Esophagus squamous epithelium (tissue), 5 donors: ENCODE measurements at regions not wholly inside any gene's neighbourhood (a gene's known extent, or its start where the extent isn't known, plus 50 kb on each side); places are given as distances from the start of the nearest gene placed in this dataset.

Experiments used
- DNase-seq: peaks from one replicate; lab custom pipeline; 2025; lab: John Stamatoyannopoulos, UW
- H3K27ac ChIP-seq, 4 donors: fragments of 200-600 bp; sonication (generic); one replicate each; pipeline ENCODE4 v1.5.1; 2016 to 2019; ENCODE audit warnings: mild to moderate bottlenecking in 1 of 4
- H3K27me3 ChIP-seq, 4 donors: fragments of 200-600 bp; sonication (generic); 1 replicate in 3 of 4; 2 replicates in 1 of 4; pipeline versions ENCODE4 v1.5.1 to v1.6.0; 2017 to 2021; ENCODE audit warnings: antibody characterized with exemption in 1 of 4
- H3K36me3 ChIP-seq, 3 donors: fragments of 200-600 bp; sonication (generic); one replicate each; pipeline ENCODE4 v1.5.1; 2016 to 2019
- H3K4me1 ChIP-seq, 3 donors: fragments of 200-600 bp; sonication (generic); one replicate each; pipeline ENCODE4 v1.5.1; 2017 to 2019
- H3K4me3 ChIP-seq, 4 donors: fragments of 200-600 bp; sonication (generic); 1 replicate in 3 of 4; 2 replicates in 1 of 4; pipeline ENCODE4 v1.5.1; 2016 to 2019; ENCODE audit warnings: mild to moderate bottlenecking in 2 of 4, moderate library complexity in 1 of 4
- H3K9me3 ChIP-seq, 3 donors: fragments of 200-600 bp; sonication (generic); one replicate each; pipeline ENCODE4 v1.5.1; 2016 to 2019
- POLR2A ChIP-seq, 4 donors: fragments of 450-650 bp; IDR thresholded peaks; one replicate each; pipeline ENCODE4 v1.6.1; 2017; ENCODE audit warnings: antibody characterized with exemption in 4 of 4, mild to moderate bottlenecking in 4 of 4, moderate library complexity in 3 of 4
- WGBS, 2 donors: methylation state at CpG; one replicate each; pipeline ENCODE4 v1.1.5; 2018; 5-methylcytosine and 5-hydroxymethylcytosine counted together
- intact Hi-C: fragments of 100-400 bp; cut with DNase I; formaldehyde crosslinking; loops from one replicate; pipeline ENCODE4 v1.15.0; 2022
- TF ChIP-seq, protein P1 (sequence below), 6 experiments: fragments of 450-650 bp in 4 of 6; fragments of 200-600 bp in 2 of 6; sonication (generic) in 2 of 6; IDR thresholded peaks; one replicate each; pipeline ENCODE4 v1.5.1; 2016 to 2019; ENCODE audit warnings: antibody characterized with exemption in 6 of 6, mild to moderate bottlenecking in 4 of 6, moderate library complexity in 4 of 6
- donor health status: DM: yes; HTN: yes; CAD: no.

DNA sequence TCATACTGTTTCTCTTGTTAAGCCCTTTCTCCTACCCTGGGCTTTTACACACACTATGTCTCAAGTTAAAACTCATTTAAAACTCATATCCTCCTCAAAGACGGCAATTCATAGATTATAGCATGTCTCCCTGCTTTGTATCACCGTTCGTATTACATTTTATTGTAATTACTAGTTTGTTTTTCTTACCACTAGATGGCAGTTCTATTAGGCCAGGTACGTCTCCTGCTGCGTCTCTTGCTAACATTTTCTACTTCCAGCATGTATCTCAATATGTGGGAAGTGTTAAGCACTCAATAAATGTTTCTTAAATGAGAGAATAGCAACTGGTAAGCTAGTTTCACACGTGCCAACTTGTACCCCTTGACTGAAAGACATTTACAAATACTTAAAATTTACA, 450.3 kb upstream of the PCDH7 start:
- H3K4me3 ChIP-seq = no peak overlapping the region
- no peak for TF ChIP-seq POLR2A (IDR thresholded peaks at IDR 0.05)
- TF ChIP-seq, protein P1, sequence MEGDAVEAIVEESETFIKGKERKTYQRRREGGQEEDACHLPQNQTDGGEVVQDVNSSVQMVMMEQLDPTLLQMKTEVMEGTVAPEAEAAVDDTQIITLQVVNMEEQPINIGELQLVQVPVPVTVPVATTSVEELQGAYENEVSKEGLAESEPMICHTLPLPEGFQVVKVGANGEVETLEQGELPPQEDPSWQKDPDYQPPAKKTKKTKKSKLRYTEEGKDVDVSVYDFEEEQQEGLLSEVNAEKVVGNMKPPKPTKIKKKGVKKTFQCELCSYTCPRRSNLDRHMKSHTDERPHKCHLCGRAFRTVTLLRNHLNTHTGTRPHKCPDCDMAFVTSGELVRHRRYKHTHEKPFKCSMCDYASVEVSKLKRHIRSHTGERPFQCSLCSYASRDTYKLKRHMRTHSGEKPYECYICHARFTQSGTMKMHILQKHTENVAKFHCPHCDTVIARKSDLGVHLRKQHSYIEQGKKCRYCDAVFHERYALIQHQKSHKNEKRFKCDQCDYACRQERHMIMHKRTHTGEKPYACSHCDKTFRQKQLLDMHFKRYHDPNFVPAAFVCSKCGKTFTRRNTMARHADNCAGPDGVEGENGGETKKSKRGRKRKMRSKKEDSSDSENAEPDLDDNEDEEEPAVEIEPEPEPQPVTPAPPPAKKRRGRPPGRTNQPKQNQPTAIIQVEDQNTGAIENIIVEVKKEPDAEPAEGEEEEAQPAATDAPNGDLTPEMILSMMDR (IDR thresholded peaks at IDR 0.05) = peak in 1 of 6 experiments; percentile 33
- no peaks in the 10 kb centered on the region for H3K9me3 ChIP-seq
- no peak for DNase-seq
- H3K27me3 ChIP-seq = no peaks in the 10 kb centered on the region
- H3K4me1 ChIP-seq = no peaks in the 10 kb centered on the region
- intact Hi-C loops = no loop called here
- H3K36me3 ChIP-seq = no peaks in the 10 kb centered on the region
- 38 to 45% methylated on average over 6 of the region's 6 CpGs for WGBS, 2 donors
- no peak overlapping the region for H3K27ac ChIP-seq

DNA sequence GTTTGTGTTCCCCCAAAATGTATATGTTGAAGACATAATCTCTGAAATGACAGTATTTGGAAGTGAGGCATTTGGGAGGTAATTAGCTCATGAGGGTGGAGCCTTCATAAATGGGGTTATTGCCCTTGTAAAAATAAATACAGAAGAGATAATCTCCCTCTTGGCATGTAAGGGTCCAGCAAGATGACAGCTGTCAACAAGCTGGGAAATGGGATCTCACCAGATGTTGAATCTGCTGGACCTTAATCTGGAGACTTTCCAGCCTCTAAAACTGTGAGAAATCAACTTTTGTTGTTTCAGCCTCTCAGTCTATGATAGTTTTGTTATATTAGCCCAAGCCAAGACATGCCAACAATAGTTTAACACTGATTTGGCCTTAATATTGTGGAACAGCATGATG, 438.2 kb upstream of the PCDH7 start:
- Histone ChIP-seq H3K27ac (peak overlapping the region in 1 of 4 donors; percentile 12), H3K4me1 (peaks cover 0 to 15% (median 0%) of the 10 kb centered on the region in 3 donors), H3K9me3 (no peaks in the 10 kb centered on the region), H3K4me3 (no peak overlapping the region), H3K27me3 (no peaks in the 10 kb centered on the region), H3K36me3 (no peaks in the 10 kb centered on the region)
- intact Hi-C loops = no loop called here
- TF ChIP-seq, protein P1 (IDR thresholded peaks at IDR 0.05) = no peak
- TF ChIP-seq POLR2A (IDR thresholded peaks at IDR 0.05) = no peak
- no peak for DNase-seq

DNA sequence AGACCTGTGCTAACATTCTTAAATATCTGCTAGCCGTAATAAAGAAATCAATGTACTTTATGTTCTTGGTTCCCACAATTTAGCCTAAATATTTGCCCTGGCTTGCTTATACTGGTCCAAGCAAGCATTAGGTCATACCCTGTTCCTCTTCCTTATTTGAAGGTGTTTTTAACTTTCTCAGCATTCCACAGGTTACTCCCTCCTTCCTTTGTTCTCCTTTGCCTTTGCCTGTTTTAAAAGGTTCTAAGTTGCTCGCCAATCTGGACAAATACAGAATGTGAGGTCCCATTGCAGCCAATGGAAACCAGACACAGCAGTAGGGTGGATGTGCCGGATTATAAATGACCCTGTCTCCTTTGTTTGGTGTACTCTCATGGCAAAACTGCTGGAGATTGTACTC, 436.8 kb upstream of the PCDH7 start:
- Histone ChIP-seq H3K9me3 (no peaks in the 10 kb centered on the region), H3K4me1 (peaks cover 0 to 15% (median 0%) of the 10 kb centered on the region in 3 donors), H3K4me3 (no peak overlapping the region), H3K27me3 (no peaks in the 10 kb centered on the region), H3K27ac (peak overlapping the region in 2 of 4 donors; percentile 36 to 68), H3K36me3 (no peaks in the 10 kb centered on the region)
- whole genome bisulfite sequencing, 2 donors = 38 to 45% methylated on average over 3 of the region's 3 CpGs
- intact Hi-C loops = no loop called here
- TF ChIP-seq, protein P1 (IDR thresholded peaks at IDR 0.05) = no peak
- TF ChIP-seq POLR2A (IDR thresholded peaks at IDR 0.05) = no peak
- no peak for DNase-seq

DNA sequence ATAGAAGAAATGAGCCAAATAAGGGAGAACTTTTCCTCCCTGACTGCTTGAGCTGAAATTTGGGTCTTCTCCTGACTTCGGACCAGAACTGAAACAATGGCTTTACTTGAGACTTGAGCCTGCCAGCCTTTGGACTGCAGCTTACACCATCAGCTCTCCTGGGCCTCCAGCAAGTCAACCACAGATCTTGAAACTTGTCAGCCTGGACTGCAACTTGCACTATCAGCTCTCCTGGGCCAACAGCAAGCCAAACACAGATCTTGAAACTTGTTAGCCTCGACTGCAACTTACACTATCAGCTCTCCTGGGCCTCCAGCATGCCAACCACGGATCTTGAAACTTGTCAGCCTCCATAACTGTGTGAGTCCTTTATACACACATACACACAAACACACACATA, 425.9 kb upstream of the PCDH7 start:
- no peak for TF ChIP-seq POLR2A (IDR thresholded peaks at IDR 0.05)
- TF ChIP-seq, protein P1 (IDR thresholded peaks at IDR 0.05) = no peak
- Histone ChIP-seq H3K27ac (no peak overlapping the region), H3K27me3 (no peaks in the 10 kb centered on the region), H3K4me3 (no peak overlapping the region), H3K36me3 (no peaks in the 10 kb centered on the region), H3K4me1 (no peaks in the 10 kb centered on the region), H3K9me3 (no peaks in the 10 kb centered on the region)
- intact Hi-C loops = no loop called here
- no peak for DNase-seq
- 44 to 54% methylated on average over 3 of the region's 3 CpGs for WGBS, 2 donors

DNA sequence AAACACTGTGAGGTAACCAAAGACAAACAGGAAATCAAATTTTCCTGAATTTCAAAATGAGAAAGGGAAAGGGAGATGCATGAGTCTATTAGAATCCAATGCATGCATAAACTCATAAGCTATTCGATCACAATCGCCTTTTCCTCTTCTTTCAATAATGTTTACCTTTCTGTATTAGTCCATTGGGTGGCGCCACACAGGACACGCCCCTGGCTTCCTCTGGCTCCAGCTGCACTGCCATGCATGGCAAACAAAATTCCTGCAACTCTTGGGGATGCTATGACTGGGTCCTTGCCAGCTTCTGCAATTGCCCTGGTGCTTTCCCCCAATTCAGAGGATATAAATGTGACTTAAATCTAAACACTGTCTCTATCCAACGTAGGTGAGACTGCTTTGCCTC, 424.5 kb upstream of the PCDH7 start:
- Histone ChIP-seq H3K27me3 (no peaks in the 10 kb centered on the region), H3K4me3 (no peak overlapping the region), H3K9me3 (no peaks in the 10 kb centered on the region), H3K36me3 (no peaks in the 10 kb centered on the region), H3K27ac (no peak overlapping the region), H3K4me1 (no peaks in the 10 kb centered on the region)
- no peak for DNase-seq
- 54 to 70% methylated on average over 5 of the region's 5 CpGs for WGBS, 2 donors
- TF ChIP-seq, protein P1 (IDR thresholded peaks at IDR 0.05) = no peak
- no peak for TF ChIP-seq POLR2A (IDR thresholded peaks at IDR 0.05)
- intact Hi-C loops = no loop called here
